IMR-90 (cell line): ENCODE measurements at regions not wholly inside any gene's neighbourhood (a gene's known extent, or its start where the extent isn't known, plus 50 kb on each side); places are given as distances from the start of the nearest gene placed in this dataset.
A peak's percentile ranks its signal among the peaks of the same experiment; 100 is the strongest.

Experiments
- ATAC-seq: fragments of 200-7000 bp; cut with Tn5 transposase; 2 replicates; pipeline ENCODE4 v1.9.1; 2020; ENCODE audit warnings: low read depth, mild to moderate bottlenecking, moderate library complexity
- BruUV-seq: library from RNA; stranded (reverse); fragments of 400-500 nt; replicated peaks from 2 replicates; lab custom pipeline; 2021; lab: Mats Ljungman, UMichigan
- CTCF ChIA-PET: fragments of 300-600 bp; formaldehyde crosslinking; extraction: SDS; loops from one replicate; lab custom pipeline; 2021; ENCODE audit warnings: antibody characterized with exemption; lab: Yijun Ruan, JAX
- POLR2A ChIA-PET: fragments of 300-600 bp; sonication (Branson Sonifier 250); formaldehyde crosslinking; loops from one replicate; lab custom pipeline; 2022; ENCODE audit warnings: antibody characterized with exemption; ENCODE audit not compliant: unreplicated experiment; lab: Charles Lee
- DNase-seq: peaks from one replicate; pipeline ENCODE4 v3.0.0; 2013
- H2AFZ ChIP-seq: replicated peaks from 2 replicates; pipeline ENCODE3; 2013; ENCODE audit warnings: low read length, mild to moderate bottlenecking; ENCODE audit not compliant: poor library complexity
- H2AK5ac ChIP-seq: 2 replicates; pipeline ENCODE4 v1.6.1; 2013; ENCODE audit warnings: low read depth, low read length, inconsistent platforms
- H2AK9ac ChIP-seq: replicated peaks from 2 replicates; pipeline ENCODE3; 2013; ENCODE audit warnings: mild to moderate bottlenecking, low read depth, low read length, moderate library complexity; ENCODE audit not compliant: poor library complexity
- H2BK120ac ChIP-seq: 2 replicates; pipeline ENCODE4 v1.6.1; 2013; ENCODE audit warnings: low read depth, low read length, inconsistent platforms
- H2BK15ac ChIP-seq: 3 replicates; pipeline ENCODE4 v1.6.1; 2013; ENCODE audit warnings: low read depth, low read length, inconsistent platforms
- H2BK20ac ChIP-seq: 2 replicates; pipeline ENCODE4 v1.6.1; 2013; ENCODE audit warnings: low read depth, mild to moderate bottlenecking, inconsistent platforms, low read length, moderate library complexity
- H2BK5ac ChIP-seq: 2 replicates; pipeline ENCODE4 v1.6.1; 2013; ENCODE audit warnings: mild to moderate bottlenecking, low read depth, low read length, inconsistent platforms; ENCODE audit not compliant: poor library complexity, severe bottlenecking
- H3K14ac ChIP-seq: replicated peaks from 2 replicates; pipeline ENCODE4 v1.6.1; 2013; ENCODE audit warnings: low read depth, low read length, inconsistent platforms
- H3K18ac ChIP-seq: 2 replicates; pipeline ENCODE4 v1.6.1; 2013; ENCODE audit warnings: low read depth, low read length, control low read depth
- H3K23ac ChIP-seq: 2 replicates; pipeline ENCODE4 v1.6.1; 2013; ENCODE audit warnings: low read depth, low read length, inconsistent platforms
- H3K27ac ChIP-seq: 2 replicates; pipeline ENCODE4 v1.5.1; 2013; ENCODE audit warnings: mild to moderate bottlenecking, control low read depth, low read length; ENCODE audit not compliant: insufficient read depth
- H3K27me3 ChIP-seq: 2 replicates; pipeline ENCODE4 v1.6.1; 2013; ENCODE audit warnings: low read length; ENCODE audit not compliant: control insufficient read depth, insufficient read depth
- H3K36me3 ChIP-seq: 2 replicates; pipeline ENCODE4 v1.6.1; 2013; ENCODE audit warnings: low read length, mixed read lengths; ENCODE audit not compliant: control insufficient read depth, insufficient read depth
- H3K4ac ChIP-seq: 2 replicates; pipeline ENCODE4 v1.6.1; 2013; ENCODE audit warnings: low read depth, low read length, inconsistent platforms
- H3K4me1 ChIP-seq: 2 replicates; pipeline ENCODE4 v1.6.1; 2013; ENCODE audit warnings: low read length, mixed read lengths; ENCODE audit not compliant: control insufficient read depth, insufficient read depth
- H3K4me2 ChIP-seq: 2 replicates; pipeline ENCODE4 v1.6.1; 2013; ENCODE audit warnings: low read depth, mild to moderate bottlenecking, control low read depth, low read length, moderate library complexity
- H3K4me3 ChIP-seq: 2 replicates; pipeline ENCODE4 v1.5.1; 2013; ENCODE audit warnings: low read depth, mild to moderate bottlenecking, control low read depth, low read length, moderate library complexity; ENCODE audit not compliant: insufficient read depth
- H3K56ac ChIP-seq: 2 replicates; pipeline ENCODE4 v1.6.1; 2013; ENCODE audit warnings: low read length, inconsistent platforms; ENCODE audit not compliant: insufficient read depth; ENCODE audit errors: extremely low read depth
- H3K79me1 ChIP-seq, 2 experiments: 2 replicates each; pipeline ENCODE4 v1.6.1; 2013; ENCODE audit warnings: low read length in 2 of 2, inconsistent platforms in 1 of 2, low read depth in 1 of 2
- H3K9ac ChIP-seq: 2 replicates; pipeline ENCODE4 v1.6.1; 2013; ENCODE audit warnings: low read depth, low read length, control low read depth
- H3K9me1 ChIP-seq: 2 replicates; pipeline ENCODE4 v1.6.1; 2013; ENCODE audit warnings: low read length, inconsistent platforms; ENCODE audit not compliant: insufficient read depth
- H3K9me3 ChIP-seq: 2 replicates; pipeline ENCODE4 v1.6.1; 2013; ENCODE audit warnings: low read length; ENCODE audit not compliant: control insufficient read depth, insufficient read depth
- H4K20me1 ChIP-seq: 2 replicates; pipeline ENCODE4 v1.6.1; 2013; ENCODE audit warnings: low read length, inconsistent platforms; ENCODE audit not compliant: insufficient read depth
- H4K5ac ChIP-seq: 2 replicates; pipeline ENCODE4 v1.6.1; 2013; ENCODE audit warnings: mild to moderate bottlenecking, low read depth, low read length, control low read depth
- H4K8ac ChIP-seq, 2 experiments: 2 replicates each; pipeline ENCODE4 v1.6.1; 2013; ENCODE audit warnings: low read depth in 2 of 2, low read length in 2 of 2, control low read depth in 1 of 2, inconsistent platforms in 1 of 2
- H4K91ac ChIP-seq: 2 replicates; pipeline ENCODE4 v1.6.1; 2013; ENCODE audit warnings: low read depth, low read length, inconsistent platforms; ENCODE audit not compliant: insufficient read depth
- MXI1 ChIP-seq: IDR thresholded peaks from 2 replicates; pipeline ENCODE4 v1.6.1; 2012; ENCODE audit warnings: low read depth, mild to moderate bottlenecking, low read length, moderate library complexity, borderline replicate concordance
- NFE2L2 ChIP-seq: fragments of 150-350 bp; IDR thresholded peaks from 2 replicates; pipeline ENCODE4 v1.6.1; 2016; ENCODE audit warnings: low read depth, mild to moderate bottlenecking, low read length
- dilution Hi-C: fragments of 300-500 bp; cut with HindIII; formaldehyde crosslinking; loops from one replicate; pipeline ENCODE4 v1.14.3; 2018; ENCODE audit warnings: low sequenced_read_pairs; ENCODE audit not compliant: unreplicated experiment
- in situ Hi-C: fragments of 300-500 bp; cut with MboI; formaldehyde crosslinking; loops from 3 replicates; pipeline ENCODE4 v1.14.3; 2019; ENCODE audit warnings: low sequenced_read_pairs, inconsistent platforms, mixed read lengths
- intact Hi-C: fragments of 100-400 bp; cut with micrococcal nuclease; formaldehyde crosslinking; loops from 2 replicates; pipeline ENCODE4 v1.10.0; 2022

DNA sequence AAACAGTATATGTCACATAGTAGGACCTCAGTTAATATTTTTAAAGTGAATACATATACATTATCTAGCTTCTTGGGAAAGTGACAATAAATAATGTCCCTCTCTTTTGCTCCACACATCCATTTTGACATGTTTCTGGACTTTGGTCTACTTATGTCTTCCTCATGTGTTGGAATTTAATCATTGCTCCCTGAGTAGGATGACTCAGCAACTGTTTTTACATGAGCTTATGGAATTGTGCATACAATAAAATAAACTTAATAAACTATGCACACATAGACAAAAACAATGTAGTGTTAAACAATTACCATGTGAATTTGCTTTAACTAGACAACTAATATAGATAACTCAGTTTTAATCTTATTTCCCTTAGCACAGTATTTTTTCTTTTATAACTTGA lies 503.8 kb downstream of the TFAP2B start:
- POLR2A ChIA-PET = no interaction called here
- Histone ChIP-seq H3K4me3 (no peak overlapping the region), H4K8ac (no peak overlapping the region), H4K91ac (no peak overlapping the region), H2BK15ac (no peak overlapping the region), H4K5ac (no peak overlapping the region), H2BK20ac (no peak overlapping the region), H2BK120ac (no peak overlapping the region), H3K9me1 (no peaks in the 10 kb centered on the region), H3K4ac (no peak overlapping the region), H3K4me2 (no peak overlapping the region), H3K9ac (no peak overlapping the region), H3K9me3 (no peaks in the 10 kb centered on the region), H3K18ac (no peak overlapping the region), H3K79me1 (no peaks in the 10 kb centered on the region), H3K4me1 (no peaks in the 10 kb centered on the region), H2BK5ac (no peak overlapping the region), H3K27me3 (no peaks in the 10 kb centered on the region), H3K23ac (no peak overlapping the region), H3K27ac (no peak overlapping the region), H2AFZ (no peak overlapping the region), H3K36me3 (no peaks in the 10 kb centered on the region), H2AK5ac (no peak overlapping the region), H3K14ac (no peak overlapping the region), H4K20me1 (no peaks in the 10 kb centered on the region), H2AK9ac (no peak overlapping the region), H3K56ac (no peak overlapping the region)
- CTCF ChIA-PET = interaction anchor here (0.6 kb wide), 1 partner anchor 585 kb away, joined by 4 read pairs; no protein-coding TSS in a partner anchor
- in situ Hi-C loops = no loop called here
- BruUV-seq = no TSS peak
- DNase-seq = no peak
- dilution Hi-C loops = no loop called here
- no peak for ATAC-seq
- TF ChIP-seq MXI1 (no peak), NFE2L2 (peak; percentile 19; the same call in 1 of the 2 replicates)
- intact Hi-C loops = no loop called here
